OCI-LY3 (cell line): ENCODE measurements at regions not wholly inside any gene's neighbourhood (a gene's known extent, or its start where the extent isn't known, plus 50 kb on each side); places are given as distances from the start of the nearest gene placed in this dataset.

Source experiments
- H2AFZ ChIP-seq: fragments of 200-600, 300-600 bp; shearing (Covaris generic); 2 replicates; pipeline ENCODE4 v1.6.0; 2014; ENCODE audit warnings: antibody characterized with exemption, low read depth, low read length
- H3K27ac ChIP-seq: fragments of 200-600, 300-600 bp; sonication (generic); 2 replicates; pipeline ENCODE4 v1.5.1; 2014; ENCODE audit warnings: mild to moderate bottlenecking, low read length, moderate library complexity, mixed read lengths
- H3K27me3 ChIP-seq: fragments of 200-600, 300-600 bp; sonication (generic); 2 replicates; pipeline ENCODE4 v1.6.1; 2014; ENCODE audit warnings: low read depth, low read length, mixed read lengths
- H3K36me3 ChIP-seq: fragments of 200-600, 300-600 bp; sonication (generic); replicated peaks from 2 replicates; pipeline ENCODE3; 2014; ENCODE audit warnings: low read depth, low read length, mixed read lengths
- H3K4me1 ChIP-seq: fragments of 300-600, 200-600 bp; sonication (generic); 2 replicates; pipeline ENCODE4 v1.6.1; 2014; ENCODE audit warnings: low read length, mixed read lengths
- H3K4me2 ChIP-seq: fragments of 200-600, 300-600 bp; sonication (generic); 2 replicates; pipeline ENCODE4 v1.6.1; 2014; ENCODE audit warnings: low read length, mixed read lengths
- H3K4me3 ChIP-seq: fragments of 300-600, 200-600 bp; sonication (generic); 2 replicates; pipeline ENCODE4 v1.5.1; 2014; ENCODE audit warnings: antibody characterized with exemption, mild to moderate bottlenecking, low read length, moderate library complexity
- H3K79me2 ChIP-seq: fragments of 300-600, 200-600 bp; shearing (Covaris generic); 2 replicates; pipeline ENCODE4 v1.6.1; 2014; ENCODE audit warnings: mild to moderate bottlenecking, low read length, mixed read lengths
- H3K9ac ChIP-seq: fragments of 300-600, 200-600 bp; shearing (Covaris generic); 2 replicates; pipeline ENCODE4 v1.6.0; 2014; ENCODE audit warnings: mild to moderate bottlenecking, low read length, moderate library complexity
- H3K9me3 ChIP-seq: fragments of 200-600, 300-600 bp; shearing (Covaris generic); 2 replicates; pipeline ENCODE4 v1.6.1; 2014; ENCODE audit warnings: low read length, mixed read lengths; ENCODE audit not compliant: insufficient read depth
- H4K20me1 ChIP-seq: fragments of 200-600, 300-600 bp; sonication (generic); 2 replicates; pipeline ENCODE4 v1.6.1; 2016; ENCODE audit warnings: low read length, mixed read lengths; ENCODE audit not compliant: insufficient read depth
- EZH2phosphoT487 ChIP-seq: fragments of 200-600 bp; shearing (Covaris generic); IDR thresholded peaks from 2 replicates; pipeline ENCODE4 v1.6.1; 2018; ENCODE audit warnings: antibody characterized with exemption, mixed run types, low read depth
- TF ChIP-seq, protein P1 (sequence below): fragments of 200-600, 300-600 bp; sonication (generic); IDR thresholded peaks from 2 replicates; pipeline ENCODE4 v1.5.1; 2014; ENCODE audit warnings: antibody characterized with exemption, low read length, low read depth

DNA sequence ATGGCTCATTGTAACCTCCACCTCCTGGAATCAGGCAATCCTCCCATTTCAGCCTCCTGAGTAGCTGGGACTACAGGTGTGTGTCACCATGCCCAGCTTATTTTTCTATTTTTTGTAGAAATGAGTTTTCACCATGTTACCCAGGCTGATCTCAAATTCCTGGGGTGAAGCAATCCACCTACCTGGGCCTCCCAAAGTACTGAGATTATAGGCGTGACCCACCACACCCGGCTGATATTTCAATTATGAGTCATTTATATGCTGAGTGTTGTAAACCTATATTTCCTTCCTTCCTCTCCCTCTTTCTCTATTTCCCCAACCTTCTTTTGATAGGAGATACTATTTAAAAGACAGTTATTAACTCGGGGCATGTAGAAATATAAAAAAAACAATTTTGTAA lies 469.6 kb upstream of the ID2 start:
- H3K27me3 ChIP-seq, result no peaks in the 10 kb centered on the region
- H3K4me2 ChIP-seq, result no peak overlapping the region
- no peak overlapping the region for H3K27ac ChIP-seq
- H3K4me1 ChIP-seq, result peaks cover 4% of the 10 kb centered on the region; the same call in 1 of the 2 replicates
- H3K36me3 ChIP-seq, result peaks cover 2% of the 10 kb centered on the region
- H2AFZ ChIP-seq, result no peak overlapping the region
- no peak overlapping the region for H3K9ac ChIP-seq
- no peaks in the 10 kb centered on the region for H3K79me2 ChIP-seq
- H3K4me3 ChIP-seq, result no peak overlapping the region
- TF ChIP-seq, protein P1, sequence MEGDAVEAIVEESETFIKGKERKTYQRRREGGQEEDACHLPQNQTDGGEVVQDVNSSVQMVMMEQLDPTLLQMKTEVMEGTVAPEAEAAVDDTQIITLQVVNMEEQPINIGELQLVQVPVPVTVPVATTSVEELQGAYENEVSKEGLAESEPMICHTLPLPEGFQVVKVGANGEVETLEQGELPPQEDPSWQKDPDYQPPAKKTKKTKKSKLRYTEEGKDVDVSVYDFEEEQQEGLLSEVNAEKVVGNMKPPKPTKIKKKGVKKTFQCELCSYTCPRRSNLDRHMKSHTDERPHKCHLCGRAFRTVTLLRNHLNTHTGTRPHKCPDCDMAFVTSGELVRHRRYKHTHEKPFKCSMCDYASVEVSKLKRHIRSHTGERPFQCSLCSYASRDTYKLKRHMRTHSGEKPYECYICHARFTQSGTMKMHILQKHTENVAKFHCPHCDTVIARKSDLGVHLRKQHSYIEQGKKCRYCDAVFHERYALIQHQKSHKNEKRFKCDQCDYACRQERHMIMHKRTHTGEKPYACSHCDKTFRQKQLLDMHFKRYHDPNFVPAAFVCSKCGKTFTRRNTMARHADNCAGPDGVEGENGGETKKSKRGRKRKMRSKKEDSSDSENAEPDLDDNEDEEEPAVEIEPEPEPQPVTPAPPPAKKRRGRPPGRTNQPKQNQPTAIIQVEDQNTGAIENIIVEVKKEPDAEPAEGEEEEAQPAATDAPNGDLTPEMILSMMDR, result no peak
- no peak for TF ChIP-seq EZH2phosphoT487
- H3K9me3 ChIP-seq, result peaks cover 26% of the 10 kb centered on the region; the same call in 1 of the 2 replicates
- H4K20me1 ChIP-seq, result no peaks in the 10 kb centered on the region

DNA sequence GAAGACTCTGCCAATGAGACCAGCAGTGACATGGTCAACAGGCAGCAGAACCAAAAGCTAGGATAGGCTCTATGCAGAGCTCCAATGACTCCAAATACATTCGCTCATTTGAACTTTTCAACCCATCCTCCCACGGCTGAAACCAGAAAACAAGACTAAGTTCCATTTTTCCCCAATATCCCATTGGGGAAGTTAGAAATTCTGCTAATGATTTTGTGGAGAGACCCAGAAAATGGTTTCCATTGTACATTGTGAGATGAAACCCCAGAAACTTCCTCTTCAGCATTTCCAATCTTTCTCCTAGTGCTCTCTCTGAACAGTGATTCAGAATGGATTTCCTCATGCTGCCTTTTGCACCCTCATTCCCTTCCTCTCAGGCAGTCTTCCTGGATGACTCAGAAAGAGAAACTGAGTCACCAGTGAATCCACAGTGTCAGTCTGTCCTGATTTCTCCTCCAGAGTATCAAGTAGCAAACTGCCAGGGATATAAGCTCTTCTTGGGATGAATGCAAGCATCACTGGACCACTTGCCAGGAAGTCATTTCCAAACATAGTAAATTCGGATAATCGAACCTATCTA lies 467.7 kb upstream of the ID2 start:
- H3K79me2 ChIP-seq, result no peaks in the 10 kb centered on the region
- H3K9ac ChIP-seq, result no peak overlapping the region
- peaks cover 4% of the 10 kb centered on the region; the same call in 1 of the 2 replicates for H3K4me1 ChIP-seq
- H3K4me2 ChIP-seq, result no peak overlapping the region
- no peak overlapping the region for H3K27ac ChIP-seq
- no peak for TF ChIP-seq EZH2phosphoT487
- TF ChIP-seq, protein P1, result no peak
- H3K9me3 ChIP-seq, result peaks cover 12% of the 10 kb centered on the region; the same call in 1 of the 2 replicates
- H3K27me3 ChIP-seq, result no peaks in the 10 kb centered on the region
- H4K20me1 ChIP-seq, result no peaks in the 10 kb centered on the region
- H3K36me3 ChIP-seq, result no peaks in the 10 kb centered on the region
- no peak overlapping the region for H3K4me3 ChIP-seq
- no peak overlapping the region for H2AFZ ChIP-seq

DNA sequence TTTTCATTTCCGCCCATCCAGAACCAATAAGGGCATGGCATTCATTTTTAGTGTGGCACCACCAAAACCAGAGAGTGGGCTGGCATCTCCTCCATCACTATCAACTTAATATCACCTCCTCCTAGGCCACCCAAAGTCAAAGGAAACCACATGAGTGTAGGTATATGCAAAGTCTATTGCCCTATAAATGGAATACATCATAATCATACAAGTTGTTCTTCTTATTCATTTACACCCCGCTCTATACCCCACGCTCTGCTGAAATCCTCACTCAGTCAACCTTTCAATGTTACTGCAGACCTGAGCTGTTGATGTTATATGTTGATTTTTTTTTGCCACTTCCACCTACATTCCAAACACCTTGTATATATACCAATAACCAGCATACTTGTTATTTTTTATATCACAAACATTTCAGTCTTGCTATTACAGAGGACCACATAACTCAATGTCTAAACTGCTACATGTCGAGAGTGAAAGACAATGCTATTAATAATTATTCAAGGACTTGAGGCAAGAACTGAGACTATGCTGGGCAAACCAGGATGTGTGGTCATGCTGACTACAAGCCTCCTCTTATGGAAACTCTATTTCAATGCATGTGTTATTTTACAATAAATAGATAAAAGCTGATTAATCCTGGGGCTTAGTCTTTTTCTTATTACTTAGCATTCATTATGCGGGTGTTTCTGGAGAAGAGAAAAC lies 466.5 kb upstream of the ID2 start:
- Histone ChIP-seq H2AFZ (no peak overlapping the region), H3K9ac (no peak overlapping the region), H3K36me3 (no peaks in the 10 kb centered on the region), H3K4me3 (no peak overlapping the region), H3K27ac (no peak overlapping the region), H3K79me2 (no peaks in the 10 kb centered on the region), H3K4me2 (no peak overlapping the region), H3K4me1 (peaks cover 4% of the 10 kb centered on the region; the same call in 1 of the 2 replicates), H3K9me3 (peaks cover 2% of the 10 kb centered on the region; the same call in 1 of the 2 replicates), H4K20me1 (no peaks in the 10 kb centered on the region), H3K27me3 (no peaks in the 10 kb centered on the region)
- TF ChIP-seq, protein P1, result no peak
- TF ChIP-seq EZH2phosphoT487, result no peak

DNA sequence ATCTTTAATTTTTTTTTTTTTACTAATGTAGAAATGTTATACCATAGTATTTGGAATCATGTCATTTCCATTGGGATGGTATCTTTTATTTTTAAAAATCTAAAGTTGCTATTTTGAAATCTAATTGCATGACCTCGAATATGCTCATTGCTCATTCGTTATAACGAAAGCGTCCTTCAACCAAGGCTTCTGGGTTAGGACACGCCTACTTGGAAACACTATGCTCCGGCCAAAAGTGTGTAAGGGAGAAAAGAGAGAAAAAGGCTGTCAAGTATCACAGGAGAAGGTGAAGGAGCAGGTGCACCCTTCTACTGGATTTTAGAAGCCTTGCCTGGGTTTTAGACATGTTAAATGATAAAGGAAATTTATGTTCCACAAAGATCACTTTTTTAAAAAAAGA lies 465.9 kb upstream of the ID2 start:
- Histone ChIP-seq H3K4me3 (no peak overlapping the region), H3K9ac (no peak overlapping the region), H3K27ac (no peak overlapping the region), H3K27me3 (no peaks in the 10 kb centered on the region), H3K4me2 (no peak overlapping the region), H2AFZ (no peak overlapping the region), H3K36me3 (no peaks in the 10 kb centered on the region), H4K20me1 (no peaks in the 10 kb centered on the region), H3K4me1 (peaks cover 4% of the 10 kb centered on the region; the same call in 1 of the 2 replicates), H3K79me2 (no peaks in the 10 kb centered on the region), H3K9me3 (no peaks in the 10 kb centered on the region)
- TF ChIP-seq EZH2phosphoT487, result no peak
- TF ChIP-seq, protein P1, result no peak
